Tibial nerve (tissue), 4 donors: ENCODE measurements at regions not wholly inside any gene's neighbourhood (a gene's known extent, or its start where the extent isn't known, plus 50 kb on each side); places are given as distances from the start of the nearest gene placed in this dataset.

Experiments used
- EP300 ChIP-seq, 2 donors: sonication (generic); formaldehyde crosslinking; IDR thresholded peaks; one replicate each; pipeline ENCODE4 v1.6.1; 2017; ENCODE audit warnings: antibody characterized with exemption in 2 of 2, mild to moderate bottlenecking in 1 of 2
- POLR2A ChIP-seq, 2 donors: fragments of 450-650 bp; IDR thresholded peaks; one replicate each; pipeline ENCODE4 v1.6.1; 2017; ENCODE audit warnings: antibody characterized with exemption in 2 of 2, mild to moderate bottlenecking in 2 of 2, moderate library complexity in 2 of 2
- TF ChIP-seq, protein P1 (sequence below), 5 experiments: fragments of 200-600 bp in 3 of 5; fragments of 450-650 bp in 2 of 5; sonication (generic) in 3 of 5; IDR thresholded peaks; one replicate each; pipeline ENCODE4 v1.5.1; 2016 to 2019; ENCODE audit warnings: antibody characterized with exemption in 5 of 5, mild to moderate bottlenecking in 3 of 5, moderate library complexity in 2 of 5

- TF ChIP-seq, protein P1, sequence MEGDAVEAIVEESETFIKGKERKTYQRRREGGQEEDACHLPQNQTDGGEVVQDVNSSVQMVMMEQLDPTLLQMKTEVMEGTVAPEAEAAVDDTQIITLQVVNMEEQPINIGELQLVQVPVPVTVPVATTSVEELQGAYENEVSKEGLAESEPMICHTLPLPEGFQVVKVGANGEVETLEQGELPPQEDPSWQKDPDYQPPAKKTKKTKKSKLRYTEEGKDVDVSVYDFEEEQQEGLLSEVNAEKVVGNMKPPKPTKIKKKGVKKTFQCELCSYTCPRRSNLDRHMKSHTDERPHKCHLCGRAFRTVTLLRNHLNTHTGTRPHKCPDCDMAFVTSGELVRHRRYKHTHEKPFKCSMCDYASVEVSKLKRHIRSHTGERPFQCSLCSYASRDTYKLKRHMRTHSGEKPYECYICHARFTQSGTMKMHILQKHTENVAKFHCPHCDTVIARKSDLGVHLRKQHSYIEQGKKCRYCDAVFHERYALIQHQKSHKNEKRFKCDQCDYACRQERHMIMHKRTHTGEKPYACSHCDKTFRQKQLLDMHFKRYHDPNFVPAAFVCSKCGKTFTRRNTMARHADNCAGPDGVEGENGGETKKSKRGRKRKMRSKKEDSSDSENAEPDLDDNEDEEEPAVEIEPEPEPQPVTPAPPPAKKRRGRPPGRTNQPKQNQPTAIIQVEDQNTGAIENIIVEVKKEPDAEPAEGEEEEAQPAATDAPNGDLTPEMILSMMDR (IDR thresholded peaks at IDR 0.05) = no peak
- no peak for TF ChIP-seq POLR2A (IDR thresholded peaks at IDR 0.05)
- TF ChIP-seq EP300 (IDR thresholded peaks at IDR 0.05) = no peak
Observed at GRCh38 chr1:238476841-238477240, 586.1 kb upstream of the ZP4 start.
